ENCODE measurements at regions not wholly inside any gene's neighbourhood (a gene's known extent, or its start where the extent isn't known, plus 50 kb on each side); places are given as distances from the start of the nearest gene placed in this dataset.

GRCh38 chr11:62030071-62030684 is 62.7 kb upstream of the FTH1 start:
- Histone ChIP-seq H3K36me3 (ENCODE audit: control insufficient read depth, insufficient read depth, low read length) (no peaks in the 10 kb centered on the region), H3K4me3 (ENCODE audit: low read length) (no peak overlapping the region), H3K27ac (ENCODE audit: low read length) (no peak overlapping the region), H3K9me3 (ENCODE audit: control insufficient read depth, insufficient read depth, low read length) (no peaks in the 10 kb centered on the region; the same call in 1 of the 2 replicates), H3K4me1 (ENCODE audit: control insufficient read depth, insufficient read depth, low read length) (peaks cover 3% of the 10 kb centered on the region), H3K27me3 (ENCODE audit: control insufficient read depth, insufficient read depth, low read length) (no peaks in the 10 kb centered on the region)
- peak; percentile 50 for DNase-seq (ENCODE audit: low read depth, low spot score)
- no CpG with 5 or more reads among the region's 8 CpGs for WGBS (ENCODE audit: insufficient coverage, insufficient read length)

DNA sequence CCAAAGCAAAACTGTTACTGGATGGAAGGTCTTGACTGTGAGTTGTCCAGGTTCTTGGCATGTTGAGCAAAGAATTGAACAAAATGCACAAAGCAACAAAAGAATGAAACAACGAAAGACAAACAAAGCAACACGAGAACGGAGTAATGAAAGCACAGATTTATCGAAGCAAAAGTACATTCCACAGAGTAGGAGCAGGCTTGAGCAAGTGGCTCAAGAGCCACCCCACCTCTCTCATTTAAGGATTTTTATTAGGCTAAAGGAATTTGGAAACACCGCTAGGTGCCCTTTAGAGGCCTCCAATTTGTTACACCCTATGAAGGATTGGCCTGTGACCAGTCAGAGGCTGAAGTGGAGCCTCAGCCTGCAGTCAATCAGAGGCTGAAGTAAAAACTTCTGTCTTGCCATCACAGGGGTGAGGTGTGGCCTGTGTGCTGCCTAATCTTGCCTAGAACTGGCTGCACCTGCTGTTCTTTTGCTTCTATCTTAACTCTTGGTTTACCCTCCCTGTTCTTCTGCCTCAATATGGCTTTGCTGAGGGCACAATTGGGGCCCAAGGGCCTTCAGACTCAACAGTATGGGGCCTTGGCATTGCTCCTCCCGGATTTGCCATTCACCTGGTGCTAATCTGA is 59.4 kb upstream of the FTH1 start:
- Histone ChIP-seq H3K36me3 (ENCODE audit: control insufficient read depth, insufficient read depth, low read length) (no peaks in the 10 kb centered on the region), H3K4me3 (ENCODE audit: low read length) (no peak overlapping the region), H3K9me3 (ENCODE audit: control insufficient read depth, insufficient read depth, low read length) (no peaks in the 10 kb centered on the region; the same call in 1 of the 2 replicates), H3K27ac (ENCODE audit: low read length) (no peak overlapping the region), H3K27me3 (ENCODE audit: control insufficient read depth, insufficient read depth, low read length) (no peaks in the 10 kb centered on the region), H3K4me1 (ENCODE audit: control insufficient read depth, insufficient read depth, low read length) (peaks cover 3% of the 10 kb centered on the region)
- no CpG with 5 or more reads among the region's 6 CpGs for WGBS (ENCODE audit: insufficient coverage, insufficient read length)
- no peak for DNase-seq (ENCODE audit: low read depth, low spot score)

DNA sequence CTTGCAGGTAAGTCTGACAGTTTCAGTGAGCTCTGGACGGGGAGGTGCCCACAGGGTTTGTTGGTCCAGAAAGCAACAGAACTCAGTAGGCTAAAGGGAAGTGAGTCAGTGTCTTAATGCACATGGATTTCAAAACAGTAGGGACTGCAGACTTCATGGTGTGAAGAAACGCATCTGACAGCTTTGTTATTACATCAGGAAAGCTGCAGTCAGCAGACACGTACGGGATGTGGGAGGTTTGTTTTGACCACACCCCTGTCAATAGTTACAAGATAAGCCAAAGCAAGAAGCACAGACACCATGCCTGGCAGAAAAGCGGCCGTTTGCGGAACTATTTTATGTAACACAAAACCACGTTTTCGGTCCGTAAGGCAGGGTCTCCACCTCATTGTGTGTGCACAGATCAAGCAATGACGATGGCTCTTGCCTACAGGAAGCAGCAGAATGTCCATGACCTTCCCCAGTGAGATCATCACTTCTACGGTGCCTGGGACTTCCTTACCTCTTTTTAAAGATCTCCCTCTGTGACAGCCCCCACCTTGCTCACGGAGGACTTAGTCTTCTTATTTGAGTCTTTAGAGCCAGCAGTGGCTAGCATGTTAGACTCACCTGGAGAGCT is 58.2 kb upstream of the FTH1 start:
- no peak overlapping the region for H3K27ac ChIP-seq (ENCODE audit: low read length)
- H3K27me3 ChIP-seq (ENCODE audit: control insufficient read depth, insufficient read depth, low read length), result no peaks in the 10 kb centered on the region
- DNase-seq (ENCODE audit: low read depth, low spot score), result no peak
- H3K4me1 ChIP-seq (ENCODE audit: control insufficient read depth, insufficient read depth, low read length), result peaks cover 3% of the 10 kb centered on the region
- no CpG with 5 or more reads among the region's 13 CpGs for WGBS (ENCODE audit: insufficient coverage, insufficient read length)
- H3K9me3 ChIP-seq (ENCODE audit: control insufficient read depth, insufficient read depth, low read length), result no peaks in the 10 kb centered on the region; the same call in 1 of the 2 replicates
- no peaks in the 10 kb centered on the region for H3K36me3 ChIP-seq (ENCODE audit: control insufficient read depth, insufficient read depth, low read length)
- no peak overlapping the region for H3K4me3 ChIP-seq (ENCODE audit: low read length)

DNA sequence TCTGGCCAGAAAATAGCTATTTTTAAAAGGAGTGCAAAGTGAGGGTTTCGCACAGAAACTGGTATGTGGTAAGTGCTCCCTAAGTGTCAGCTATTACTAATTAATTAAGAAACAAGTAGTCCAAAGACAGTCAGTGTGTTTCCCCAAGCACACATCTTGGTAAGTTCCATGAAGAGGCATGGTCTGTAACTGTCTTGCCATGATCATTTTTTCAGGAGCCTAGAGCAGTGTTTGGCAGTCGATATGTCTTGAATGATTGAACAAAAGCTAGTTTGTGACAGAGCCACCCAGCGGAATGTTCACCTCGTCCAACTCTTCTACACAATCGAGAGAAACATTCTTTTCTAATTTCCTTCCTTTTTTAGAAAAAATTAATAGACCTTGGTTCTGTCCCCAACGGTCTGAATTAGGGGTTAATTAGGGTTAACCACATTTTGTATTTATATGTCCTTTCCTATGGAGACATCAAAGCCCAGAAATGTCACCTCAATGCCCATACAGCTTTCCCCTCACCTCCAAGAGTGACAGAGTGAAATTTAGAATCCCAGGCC is 57.6 kb upstream of the FTH1 start:
- WGBS (ENCODE audit: insufficient coverage, insufficient read length), result no CpG with 5 or more reads among the region's 6 CpGs
- no peaks in the 10 kb centered on the region; the same call in 1 of the 2 replicates for H3K9me3 ChIP-seq (ENCODE audit: control insufficient read depth, insufficient read depth, low read length)
- no peaks in the 10 kb centered on the region; the same call in 1 of the 2 replicates for H3K4me1 ChIP-seq (ENCODE audit: control insufficient read depth, insufficient read depth, low read length)
- H3K4me3 ChIP-seq (ENCODE audit: low read length), result no peak overlapping the region
- no peaks in the 10 kb centered on the region for H3K36me3 ChIP-seq (ENCODE audit: control insufficient read depth, insufficient read depth, low read length)
- H3K27ac ChIP-seq (ENCODE audit: low read length), result no peak overlapping the region
- DNase-seq (ENCODE audit: low read depth, low spot score), result no peak
- no peaks in the 10 kb centered on the region for H3K27me3 ChIP-seq (ENCODE audit: control insufficient read depth, insufficient read depth, low read length)

GRCh38 chr11:62022211-62022610 is 54.8 kb upstream of the FTH1 start:
- H3K4me3 ChIP-seq (ENCODE audit: low read length), result no peak overlapping the region
- no peaks in the 10 kb centered on the region for H3K27me3 ChIP-seq (ENCODE audit: control insufficient read depth, insufficient read depth, low read length)
- no CpG with 5 or more reads among the region's 3 CpGs for WGBS (ENCODE audit: insufficient coverage, insufficient read length)
- no peaks in the 10 kb centered on the region; the same call in 1 of the 2 replicates for H3K9me3 ChIP-seq (ENCODE audit: control insufficient read depth, insufficient read depth, low read length)
- H3K36me3 ChIP-seq (ENCODE audit: control insufficient read depth, insufficient read depth, low read length), result no peaks in the 10 kb centered on the region
- no peak overlapping the region for H3K27ac ChIP-seq (ENCODE audit: low read length)
- H3K4me1 ChIP-seq (ENCODE audit: control insufficient read depth, insufficient read depth, low read length), result no peaks in the 10 kb centered on the region
- DNase-seq (ENCODE audit: low read depth, low spot score), result no peak

GRCh38 chr11:62020661-62021060 is 53.2 kb upstream of the FTH1 start:
- Histone ChIP-seq H3K4me1 (ENCODE audit: control insufficient read depth, insufficient read depth, low read length) (no peaks in the 10 kb centered on the region), H3K27me3 (ENCODE audit: control insufficient read depth, insufficient read depth, low read length) (no peaks in the 10 kb centered on the region), H3K9me3 (ENCODE audit: control insufficient read depth, insufficient read depth, low read length) (no peaks in the 10 kb centered on the region), H3K36me3 (ENCODE audit: control insufficient read depth, insufficient read depth, low read length) (no peaks in the 10 kb centered on the region), H3K4me3 (ENCODE audit: low read length) (no peak overlapping the region), H3K27ac (ENCODE audit: low read length) (no peak overlapping the region)
- no CpG with 5 or more reads among the region's 3 CpGs for WGBS (ENCODE audit: insufficient coverage, insufficient read length)
- no peak for DNase-seq (ENCODE audit: low read depth, low spot score)

DNA sequence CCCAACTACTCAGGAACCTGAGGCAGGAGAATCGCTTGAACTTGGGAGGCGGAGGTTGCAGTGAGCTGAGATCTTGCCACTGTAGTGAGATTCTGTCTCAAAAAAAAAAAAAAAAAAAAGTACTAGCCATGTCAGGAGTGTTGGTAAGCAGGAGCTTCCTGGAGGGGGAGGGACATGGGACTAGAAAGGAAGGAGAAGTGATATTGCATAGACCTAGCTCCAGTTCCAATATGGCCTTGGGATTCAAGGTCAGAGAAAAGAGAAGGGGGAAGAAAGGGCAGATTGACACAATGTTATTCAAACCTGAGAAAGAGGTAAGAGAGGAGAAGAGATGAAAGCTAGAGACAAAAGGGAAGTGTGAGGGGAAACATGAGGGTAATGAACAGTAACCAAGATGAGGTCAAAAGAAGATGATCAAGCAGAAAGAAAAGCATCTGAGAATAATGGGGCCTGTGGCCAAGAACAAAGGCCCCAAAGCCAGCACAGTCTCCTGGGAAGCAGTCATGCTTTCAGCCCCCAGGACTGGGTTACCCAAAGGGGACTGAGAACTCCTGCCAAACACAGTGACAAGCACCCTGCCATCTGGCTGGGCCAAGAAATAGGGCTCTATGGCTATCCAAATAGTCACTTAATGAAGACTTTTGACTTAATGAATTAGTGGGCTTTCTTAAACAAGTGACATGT is 51.7 kb upstream of the FTH1 start:
- no CpG with 5 or more reads among the region's 2 CpGs for WGBS (ENCODE audit: insufficient coverage, insufficient read length)
- Histone ChIP-seq H3K4me3 (ENCODE audit: low read length) (no peak overlapping the region), H3K9me3 (ENCODE audit: control insufficient read depth, insufficient read depth, low read length) (no peaks in the 10 kb centered on the region), H3K27me3 (ENCODE audit: control insufficient read depth, insufficient read depth, low read length) (no peaks in the 10 kb centered on the region), H3K36me3 (ENCODE audit: control insufficient read depth, insufficient read depth, low read length) (no peaks in the 10 kb centered on the region), H3K4me1 (ENCODE audit: control insufficient read depth, insufficient read depth, low read length) (no peaks in the 10 kb centered on the region), H3K27ac (ENCODE audit: low read length) (no peak overlapping the region)
- DNase-seq (ENCODE audit: low read depth, low spot score), result no peak

- no peaks in the 10 kb centered on the region for H3K27me3 ChIP-seq (ENCODE audit: control insufficient read depth, insufficient read depth, low read length)
- WGBS (ENCODE audit: insufficient coverage, insufficient read length), result no CpG with 5 or more reads among the region's 15 CpGs
Measured at GRCh38 chr11:62017878-62018655, 50.6 kb upstream of the FTH1 start.

More at GRCh38 chr11:62017878-62018655, 50.6 kb upstream of the FTH1 start:
- Histone ChIP-seq H3K4me3 (ENCODE audit: low read length) (no peak overlapping the region), H3K9me3 (ENCODE audit: control insufficient read depth, insufficient read depth, low read length) (no peaks in the 10 kb centered on the region), H3K27ac (ENCODE audit: low read length) (no peak overlapping the region), H3K4me1 (ENCODE audit: control insufficient read depth, insufficient read depth, low read length) (no peaks in the 10 kb centered on the region), H3K36me3 (ENCODE audit: control insufficient read depth, insufficient read depth, low read length) (no peaks in the 10 kb centered on the region)
- DNase-seq (ENCODE audit: low read depth, low spot score), result no peak

All from iPS DF 6.9 (cell line).